H9 (cell line): ENCODE measurements at regions not wholly inside any gene's neighbourhood (a gene's known extent, or its start where the extent isn't known, plus 50 kb on each side); places are given as distances from the start of the nearest gene placed in this dataset.

Experiments
- DNase-seq: peaks from one replicate; pipeline ENCODE4 v3.0.0-alpha.2; 2017
- H2AFZ ChIP-seq: one replicate; pipeline ENCODE4 v1.6.1; 2013; ENCODE audit warnings: mild to moderate bottlenecking, low read length, control low read depth, moderate library complexity
- H2AK5ac ChIP-seq: 2 replicates; pipeline ENCODE4 v1.6.1; 2013; ENCODE audit warnings: low read length, control low read depth, mixed read lengths; ENCODE audit not compliant: insufficient read length
- H2BK120ac ChIP-seq: one replicate; pipeline ENCODE4 v1.6.1; 2013; ENCODE audit warnings: low read depth, mild to moderate bottlenecking, low read length, control low read depth, inconsistent platforms; ENCODE audit not compliant: poor library complexity, severe bottlenecking
- H2BK12ac ChIP-seq: 2 replicates; pipeline ENCODE4 v1.6.1; 2013; ENCODE audit warnings: low read length, control low read depth, mixed read lengths, low read depth; ENCODE audit not compliant: insufficient read length
- H2BK15ac ChIP-seq: 2 replicates; pipeline ENCODE4 v1.6.1; 2013; ENCODE audit warnings: low read depth, low read length, control low read depth
- H2BK20ac ChIP-seq: one replicate; pipeline ENCODE4 v1.6.1; 2013; ENCODE audit warnings: low read depth, mild to moderate bottlenecking, low read length, control low read depth, inconsistent platforms; ENCODE audit not compliant: poor library complexity, severe bottlenecking
- H2BK5ac ChIP-seq: 2 replicates; pipeline ENCODE4 v1.6.1; 2013; ENCODE audit warnings: low read length, control low read depth, mixed read lengths; ENCODE audit not compliant: insufficient read length
- H3K14ac ChIP-seq: 2 replicates; pipeline ENCODE4 v1.6.1; 2013; ENCODE audit warnings: low read length, control low read depth; ENCODE audit not compliant: insufficient read depth
- H3K18ac ChIP-seq: 2 replicates; pipeline ENCODE4 v1.6.1; 2013; ENCODE audit warnings: low read depth, mild to moderate bottlenecking, mixed read lengths, low read length, control low read depth; ENCODE audit not compliant: insufficient read length
- H3K23ac ChIP-seq: 2 replicates; pipeline ENCODE4 v1.6.1; 2013; ENCODE audit warnings: low read length, control low read depth, mixed read lengths, low read depth; ENCODE audit not compliant: insufficient read length
- H3K23me2 ChIP-seq: 2 replicates; pipeline ENCODE4 v1.6.1; 2013; ENCODE audit warnings: low read depth, mild to moderate bottlenecking, mixed read lengths, low read length, control low read depth; ENCODE audit not compliant: insufficient read length, poor library complexity, severe bottlenecking
- H3K27ac ChIP-seq: 2 replicates; pipeline ENCODE4 v1.5.1; 2013; ENCODE audit warnings: low read length, control low read depth, mixed read lengths, low read depth; ENCODE audit not compliant: insufficient read length
- H3K27me3 ChIP-seq: 2 replicates; pipeline ENCODE4 v1.6.1; 2013; ENCODE audit warnings: low read length, control low read depth, inconsistent platforms; ENCODE audit not compliant: insufficient read depth
- H3K4ac ChIP-seq: 2 replicates; pipeline ENCODE4 v1.6.1; 2013; ENCODE audit warnings: low read depth, mild to moderate bottlenecking, control low read depth, inconsistent platforms, low read length, moderate library complexity
- H3K4me1 ChIP-seq: 2 replicates; pipeline ENCODE4 v1.6.1; 2013; ENCODE audit warnings: low read length, control low read depth, inconsistent platforms; ENCODE audit not compliant: insufficient read depth
- H3K4me2 ChIP-seq: 2 replicates; pipeline ENCODE4 v1.6.1; 2013; ENCODE audit warnings: low read length, control low read depth, mixed read lengths; ENCODE audit not compliant: insufficient read length, insufficient read depth
- H3K56ac ChIP-seq: 2 replicates; pipeline ENCODE4 v1.6.1; 2013; ENCODE audit warnings: low read depth, mild to moderate bottlenecking, mixed read lengths, low read length, control low read depth; ENCODE audit not compliant: insufficient read length
- H3K79me1 ChIP-seq: 2 replicates; pipeline ENCODE4 v1.6.1; 2013; ENCODE audit warnings: low read depth, mild to moderate bottlenecking, moderate library complexity, low read length, control low read depth, inconsistent platforms; ENCODE audit not compliant: insufficient read depth, poor library complexity, severe bottlenecking
- H3K79me2 ChIP-seq: 2 replicates; pipeline ENCODE4 v1.6.1; 2013; ENCODE audit warnings: low read length, control low read depth, inconsistent platforms; ENCODE audit not compliant: insufficient read depth
- H3K9ac ChIP-seq: 2 replicates; pipeline ENCODE4 v1.6.1; 2013; ENCODE audit warnings: low read length, control low read depth, mixed read lengths; ENCODE audit not compliant: insufficient read length; ENCODE audit errors: extremely low read depth
- H3K9me3 ChIP-seq: one replicate; pipeline ENCODE4 v1.6.1; 2013; ENCODE audit warnings: low read depth, low read length, inconsistent platforms; ENCODE audit not compliant: control insufficient read depth
- H3T11ph ChIP-seq: one replicate; pipeline ENCODE4 v1.6.1; 2013; ENCODE audit warnings: mild to moderate bottlenecking, low read length, control low read depth, inconsistent platforms
- H4K20me1 ChIP-seq: one replicate; pipeline ENCODE4 v1.6.1; 2013; ENCODE audit not compliant: control insufficient read depth, insufficient read length, insufficient read depth
- H4K5ac ChIP-seq: 2 replicates; pipeline ENCODE4 v1.6.1; 2013; ENCODE audit warnings: low read depth, mild to moderate bottlenecking, mixed read lengths, low read length, control low read depth; ENCODE audit not compliant: insufficient read length
- H4K8ac ChIP-seq: replicated peaks from 2 replicates; pipeline ENCODE4 v1.6.1; 2013; ENCODE audit warnings: low read length, control low read depth, mixed read lengths, low read depth; ENCODE audit not compliant: insufficient read length
- H4K91ac ChIP-seq: 2 replicates; pipeline ENCODE4 v1.6.1; 2013; ENCODE audit warnings: low read depth, mild to moderate bottlenecking, moderate library complexity, mixed read lengths, low read length, control low read depth; ENCODE audit not compliant: insufficient read length
- H3K27ac Mint-ChIP-seq, 3 experiments: 2 replicates in 2 of 3; 3 replicates in 1 of 3; pipeline ENCODE4 v1.8.0; 2020 to 2021; ENCODE audit warnings: mixed read lengths in 3 of 3, mild to moderate bottlenecking in 1 of 3, moderate library complexity in 1 of 3
- H3K27me3 Mint-ChIP-seq: 2 replicates; pipeline ENCODE4 v1.8.0; 2021; ENCODE audit warnings: low read depth, mild to moderate bottlenecking, moderate library complexity, mixed read lengths
- H3K36me3 Mint-ChIP-seq, 3 experiments: 2 replicates in 2 of 3; 3 replicates in 1 of 3; pipeline ENCODE4 v1.8.0; 2020 to 2021; ENCODE audit warnings: low read depth in 3 of 3, mixed read lengths in 3 of 3; ENCODE audit not compliant: insufficient read depth in 1 of 3
- H3K4me1 Mint-ChIP-seq, 2 experiments: 2 replicates each; pipeline ENCODE4 v1.8.0; 2020; ENCODE audit warnings: mixed read lengths in 2 of 2
- H3K4me3 Mint-ChIP-seq, 2 experiments: 2 replicates in 1 of 2; 3 replicates in 1 of 2; pipeline ENCODE4 v1.8.0; 2020 to 2021; ENCODE audit warnings: mild to moderate bottlenecking in 2 of 2, mixed read lengths in 2 of 2, moderate library complexity in 1 of 2
- H3K9me3 Mint-ChIP-seq, 2 experiments: 2 replicates in 1 of 2; 3 replicates in 1 of 2; pipeline ENCODE4 v1.8.0; 2020; ENCODE audit warnings: mild to moderate bottlenecking in 2 of 2, mixed read lengths in 2 of 2, moderate library complexity in 1 of 2
- CTCF ChIP-seq: fragments of 200-600 bp; sonication (generic); conservative IDR thresholded peaks from 3 replicates; pipeline ENCODE4 v1.8.0; 2021; ENCODE audit warnings: antibody characterized with exemption, mild to moderate bottlenecking

- DNase-seq, result no peak
- no peak overlapping the region for H3K4ac ChIP-seq
- H3K27me3 ChIP-seq, result no peaks in the 10 kb centered on the region
- H3K4me1 Mint-ChIP-seq, result no peaks in the 10 kb centered on the region
- no peak overlapping the region for H3K9ac ChIP-seq
- no peak overlapping the region for H2BK120ac ChIP-seq
- peaks cover 8% of the 10 kb centered on the region for H3K27me3 Mint-ChIP-seq
- no peak overlapping the region for H3K4me2 ChIP-seq
- no peak overlapping the region for H4K8ac ChIP-seq
- no peak overlapping the region for H3T11ph ChIP-seq
- no peaks in the 10 kb centered on the region for H3K4me1 ChIP-seq
- no peak overlapping the region for H3K27ac ChIP-seq
- no peak overlapping the region for H3K23ac ChIP-seq
- no peak overlapping the region for H2BK5ac ChIP-seq
- no peak overlapping the region for H2AFZ ChIP-seq
- H3K9me3 ChIP-seq, result no peaks in the 10 kb centered on the region
- no peak overlapping the region for H3K4me3 Mint-ChIP-seq
- no peaks in the 10 kb centered on the region for H3K23me2 ChIP-seq
- H4K20me1 ChIP-seq, result no peaks in the 10 kb centered on the region
- H3K27ac Mint-ChIP-seq, result no peak overlapping the region
- H2BK20ac ChIP-seq, result no peak overlapping the region
- H3K79me2 ChIP-seq, result no peaks in the 10 kb centered on the region
- no peak overlapping the region for H3K56ac ChIP-seq
- no peak overlapping the region for H3K18ac ChIP-seq
- H2BK15ac ChIP-seq, result no peak overlapping the region
- no peak for TF ChIP-seq CTCF
- no peak overlapping the region for H4K5ac ChIP-seq
- no peak overlapping the region for H4K91ac ChIP-seq
- no peak overlapping the region for H3K14ac ChIP-seq
- no peaks in the 10 kb centered on the region for H3K79me1 ChIP-seq
- H3K36me3 Mint-ChIP-seq, result peaks cover 0 to 2% (median 0%) of the 10 kb centered on the region in 3 experiments; a peak in 2 of 7 replicates
- H2AK5ac ChIP-seq, result no peak overlapping the region
- H2BK12ac ChIP-seq, result no peak overlapping the region
- peaks cover 6% of the 10 kb centered on the region in 2 experiments; a peak in 4 of 5 replicates for H3K9me3 Mint-ChIP-seq
Measured at GRCh38 chr22:34434371-34434770, 514.1 kb upstream of the LARGE1 start.
